A673 (cell line): ENCODE measurements at regions not wholly inside any gene's neighbourhood (a gene's known extent, or its start where the extent isn't known, plus 50 kb on each side); places are given as distances from the start of the nearest gene placed in this dataset.
"Not testable (repeated sequence)": the region's sequence is repeated elsewhere in the genome, so short reads cannot be mapped to it uniquely, and the experiment has no call there.

Experiments used
- EZH2 ChIP-seq: fragments of 200-600 bp; sonication (generic); IDR thresholded peaks from 2 replicates; pipeline ENCODE4 v1.6.1; 2017; ENCODE audit warnings: borderline replicate concordance, low read depth, mild to moderate bottlenecking, mixed read lengths, antibody characterized with exemption, low read length; ENCODE audit not compliant: poor library complexity, severe bottlenecking
- TF ChIP-seq, protein P1 (sequence below): fragments of 300-800, 200-600 bp; sonication (generic); conservative IDR thresholded peaks from 2 replicates; pipeline ENCODE4 v1.5.1; 2017; ENCODE audit warnings: low read depth, mild to moderate bottlenecking, antibody characterized with exemption, low read length, moderate library complexity, mixed read lengths

- TF ChIP-seq, protein P1, sequence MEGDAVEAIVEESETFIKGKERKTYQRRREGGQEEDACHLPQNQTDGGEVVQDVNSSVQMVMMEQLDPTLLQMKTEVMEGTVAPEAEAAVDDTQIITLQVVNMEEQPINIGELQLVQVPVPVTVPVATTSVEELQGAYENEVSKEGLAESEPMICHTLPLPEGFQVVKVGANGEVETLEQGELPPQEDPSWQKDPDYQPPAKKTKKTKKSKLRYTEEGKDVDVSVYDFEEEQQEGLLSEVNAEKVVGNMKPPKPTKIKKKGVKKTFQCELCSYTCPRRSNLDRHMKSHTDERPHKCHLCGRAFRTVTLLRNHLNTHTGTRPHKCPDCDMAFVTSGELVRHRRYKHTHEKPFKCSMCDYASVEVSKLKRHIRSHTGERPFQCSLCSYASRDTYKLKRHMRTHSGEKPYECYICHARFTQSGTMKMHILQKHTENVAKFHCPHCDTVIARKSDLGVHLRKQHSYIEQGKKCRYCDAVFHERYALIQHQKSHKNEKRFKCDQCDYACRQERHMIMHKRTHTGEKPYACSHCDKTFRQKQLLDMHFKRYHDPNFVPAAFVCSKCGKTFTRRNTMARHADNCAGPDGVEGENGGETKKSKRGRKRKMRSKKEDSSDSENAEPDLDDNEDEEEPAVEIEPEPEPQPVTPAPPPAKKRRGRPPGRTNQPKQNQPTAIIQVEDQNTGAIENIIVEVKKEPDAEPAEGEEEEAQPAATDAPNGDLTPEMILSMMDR, result not testable (repeated sequence)
- not testable (repeated sequence) for TF ChIP-seq EZH2
Measured at GRCh38 chr6:4252445-4252844, 117.1 kb upstream of the ECI2 start.
